OCI-LY3 (cell line): ENCODE measurements at regions not wholly inside any gene's neighbourhood (a gene's known extent, or its start where the extent isn't known, plus 50 kb on each side); places are given as distances from the start of the nearest gene placed in this dataset.

Experiments
- H2AFZ ChIP-seq: fragments of 200-600, 300-600 bp; shearing (Covaris generic); 2 replicates; pipeline ENCODE4 v1.6.0; 2014; ENCODE audit warnings: antibody characterized with exemption, low read depth, low read length
- H3K27ac ChIP-seq: fragments of 200-600, 300-600 bp; sonication (generic); 2 replicates; pipeline ENCODE4 v1.5.1; 2014; ENCODE audit warnings: mild to moderate bottlenecking, low read length, moderate library complexity, mixed read lengths
- H3K27me3 ChIP-seq: fragments of 200-600, 300-600 bp; sonication (generic); 2 replicates; pipeline ENCODE4 v1.6.1; 2014; ENCODE audit warnings: low read depth, low read length, mixed read lengths
- H3K36me3 ChIP-seq: fragments of 200-600, 300-600 bp; sonication (generic); replicated peaks from 2 replicates; pipeline ENCODE3; 2014; ENCODE audit warnings: low read depth, low read length, mixed read lengths
- H3K4me1 ChIP-seq: fragments of 300-600, 200-600 bp; sonication (generic); 2 replicates; pipeline ENCODE4 v1.6.1; 2014; ENCODE audit warnings: low read length, mixed read lengths
- H3K4me2 ChIP-seq: fragments of 200-600, 300-600 bp; sonication (generic); 2 replicates; pipeline ENCODE4 v1.6.1; 2014; ENCODE audit warnings: low read length, mixed read lengths
- H3K4me3 ChIP-seq: fragments of 300-600, 200-600 bp; sonication (generic); 2 replicates; pipeline ENCODE4 v1.5.1; 2014; ENCODE audit warnings: antibody characterized with exemption, mild to moderate bottlenecking, low read length, moderate library complexity
- H3K79me2 ChIP-seq: fragments of 300-600, 200-600 bp; shearing (Covaris generic); 2 replicates; pipeline ENCODE4 v1.6.1; 2014; ENCODE audit warnings: mild to moderate bottlenecking, low read length, mixed read lengths
- H3K9ac ChIP-seq: fragments of 300-600, 200-600 bp; shearing (Covaris generic); 2 replicates; pipeline ENCODE4 v1.6.0; 2014; ENCODE audit warnings: mild to moderate bottlenecking, low read length, moderate library complexity
- H3K9me3 ChIP-seq: fragments of 200-600, 300-600 bp; shearing (Covaris generic); 2 replicates; pipeline ENCODE4 v1.6.1; 2014; ENCODE audit warnings: low read length, mixed read lengths; ENCODE audit not compliant: insufficient read depth
- H4K20me1 ChIP-seq: fragments of 200-600, 300-600 bp; sonication (generic); 2 replicates; pipeline ENCODE4 v1.6.1; 2016; ENCODE audit warnings: low read length, mixed read lengths; ENCODE audit not compliant: insufficient read depth
- CTCF ChIP-seq: fragments of 200-600, 300-600 bp; sonication (generic); IDR thresholded peaks from 2 replicates; pipeline ENCODE4 v1.5.1; 2014; ENCODE audit warnings: antibody characterized with exemption, low read length, low read depth
- EZH2phosphoT487 ChIP-seq: fragments of 200-600 bp; shearing (Covaris generic); IDR thresholded peaks from 2 replicates; pipeline ENCODE4 v1.6.1; 2018; ENCODE audit warnings: antibody characterized with exemption, mixed run types, low read depth

GRCh38 chr20:22204801-22205200 lies 379.6 kb downstream of the FOXA2 start:
- H2AFZ ChIP-seq: no peak overlapping the region
- H3K4me1 ChIP-seq: no peaks in the 10 kb centered on the region
- no peaks in the 10 kb centered on the region for H3K27me3 ChIP-seq
- H3K36me3 ChIP-seq: no peaks in the 10 kb centered on the region
- no peaks in the 10 kb centered on the region for H3K9me3 ChIP-seq
- H3K4me2 ChIP-seq: no peak overlapping the region
- no peaks in the 10 kb centered on the region for H4K20me1 ChIP-seq
- no peak for TF ChIP-seq EZH2phosphoT487
- TF ChIP-seq CTCF: no peak
- no peaks in the 10 kb centered on the region for H3K79me2 ChIP-seq
- H3K9ac ChIP-seq: no peak overlapping the region
- no peak overlapping the region for H3K27ac ChIP-seq
- no peak overlapping the region for H3K4me3 ChIP-seq

DNA sequence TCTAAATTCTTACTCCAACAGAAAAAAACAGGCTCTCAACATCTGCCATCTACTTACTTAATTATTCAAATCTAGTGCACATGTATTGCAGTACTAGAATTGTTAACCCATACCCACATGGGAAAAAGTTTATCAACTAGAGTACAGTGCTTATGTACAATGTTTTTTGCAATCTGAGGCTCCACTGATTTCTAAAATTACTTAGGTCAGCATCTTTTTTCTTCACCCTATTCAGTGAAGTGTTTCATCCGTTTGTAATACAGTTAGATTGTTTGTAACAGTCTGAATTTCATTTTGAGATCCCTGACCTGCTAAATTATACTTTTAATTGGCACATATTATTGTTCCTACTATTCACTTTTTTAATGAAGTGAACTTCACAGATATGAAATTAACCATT lies 402.2 kb downstream of the FOXA2 start:
- H2AFZ ChIP-seq: no peak overlapping the region
- H3K4me3 ChIP-seq: no peak overlapping the region
- H3K79me2 ChIP-seq: no peaks in the 10 kb centered on the region
- no peaks in the 10 kb centered on the region for H3K9me3 ChIP-seq
- no peaks in the 10 kb centered on the region for H3K36me3 ChIP-seq
- H3K27me3 ChIP-seq: 0 out of 2 replicates have a peak, but pooled peaks cover 3% of the 10 kb centered on the region
- TF ChIP-seq CTCF: no peak
- no peak for TF ChIP-seq EZH2phosphoT487
- H3K9ac ChIP-seq: no peak overlapping the region
- no peak overlapping the region for H3K4me2 ChIP-seq
- no peaks in the 10 kb centered on the region for H3K4me1 ChIP-seq
- H4K20me1 ChIP-seq: no peaks in the 10 kb centered on the region
- no peak overlapping the region for H3K27ac ChIP-seq

GRCh38 chr20:22180244-22180643 lies 404.1 kb downstream of the FOXA2 start:
- H3K27me3 ChIP-seq: 0 out of 2 replicates have a peak, but pooled peaks cover 3% of the 10 kb centered on the region
- no peak overlapping the region for H3K4me3 ChIP-seq
- H3K9ac ChIP-seq: no peak overlapping the region
- no peaks in the 10 kb centered on the region for H3K79me2 ChIP-seq
- H3K27ac ChIP-seq: no peak overlapping the region
- H2AFZ ChIP-seq: no peak overlapping the region
- peak; percentile 42 for TF ChIP-seq CTCF
- TF ChIP-seq EZH2phosphoT487: no peak
- no peaks in the 10 kb centered on the region for H3K4me1 ChIP-seq
- no peaks in the 10 kb centered on the region for H3K9me3 ChIP-seq
- no peak overlapping the region for H3K4me2 ChIP-seq
- no peaks in the 10 kb centered on the region for H4K20me1 ChIP-seq
- no peaks in the 10 kb centered on the region for H3K36me3 ChIP-seq

GRCh38 chr20:22160101-22160652 lies 424.2 kb downstream of the FOXA2 start:
- Histone ChIP-seq H3K4me3 (no peak overlapping the region), H3K36me3 (no peaks in the 10 kb centered on the region), H3K27ac (no peak overlapping the region), H3K9me3 (no peaks in the 10 kb centered on the region), H4K20me1 (no peaks in the 10 kb centered on the region), H3K4me1 (no peaks in the 10 kb centered on the region), H3K79me2 (no peaks in the 10 kb centered on the region), H3K27me3 (0 out of 2 replicates have a peak, but pooled peaks cover 6% of the 10 kb centered on the region), H3K9ac (no peak overlapping the region), H2AFZ (no peak overlapping the region), H3K4me2 (no peak overlapping the region)
- TF ChIP-seq EZH2phosphoT487 (no peak), CTCF (no peak)
